Femur (tissue), 1 donor: ENCODE measurements at regions not wholly inside any gene's neighbourhood (a gene's known extent, or its start where the extent isn't known, plus 50 kb on each side); places are given as distances from the start of the nearest gene placed in this dataset.
A peak's percentile ranks its signal among the peaks of the same experiment; 100 is the strongest.

Experiments
- DNase-seq: peaks from one replicate; pipeline ENCODE4 v3.0.0-alpha.2; 2017

- no peak for DNase-seq
Measured at GRCh38 chr17:68812876-68813584, 142.2 kb downstream of the ABCA8 start.

- no peak for DNase-seq
Measured at GRCh38 chr17:68809148-68809547, 146.0 kb downstream of the ABCA8 start.

- no peak for DNase-seq
Measured at GRCh38 chr17:68807998-68808772, 147.0 kb downstream of the ABCA8 start.

GRCh38 chr17:68805609-68806008 is 149.6 kb downstream of the ABCA8 start:
- DNase-seq: no peak

- DNase-seq: no peak
Measured at GRCh38 chr17:68804777-68805520, 150.2 kb downstream of the ABCA8 start.

- DNase-seq: no peak
Measured at GRCh38 chr17:68803164-68803929, 151.8 kb downstream of the ABCA8 start.

GRCh38 chr17:68801335-68802247 is 153.6 kb downstream of the ABCA8 start:
- DNase-seq: no peak

GRCh38 chr17:68800751-68801150 is 154.4 kb downstream of the ABCA8 start:
- no peak for DNase-seq

- peak; percentile 81 for DNase-seq
Measured at GRCh38 chr17:68794636-68795434, 160.4 kb downstream of the ABCA8 start.

- DNase-seq: no peak
Measured at GRCh38 chr17:68792873-68793272, 162.3 kb downstream of the ABCA8 start.

GRCh38 chr17:68792042-68792685 is 163.0 kb downstream of the ABCA8 start:
- no peak for DNase-seq

GRCh38 chr17:68790931-68791330 is 164.3 kb downstream of the ABCA8 start:
- DNase-seq: no peak

GRCh38 chr17:68790492-68790891 is 164.7 kb downstream of the ABCA8 start:
- no peak for DNase-seq

GRCh38 chr17:68789203-68789962 is 165.8 kb downstream of the ABCA8 start:
- no peak for DNase-seq

- no peak for DNase-seq
Measured at GRCh38 chr17:68785565-68786486, 169.4 kb downstream of the ABCA8 start.

GRCh38 chr17:68784431-68784830 is 170.8 kb downstream of the ABCA8 start:
- no peak for DNase-seq

GRCh38 chr17:68783861-68784260 is 171.3 kb downstream of the ABCA8 start:
- DNase-seq: peak; percentile 56

- DNase-seq: peak; percentile 45
Measured at GRCh38 chr17:68782789-68783188, 172.4 kb downstream of the ABCA8 start.
